GM12891 (cell line): ENCODE measurements at regions not wholly inside any gene's neighbourhood (a gene's known extent, or its start where the extent isn't known, plus 50 kb on each side); places are given as distances from the start of the nearest gene placed in this dataset.

ENCODE experiments used
- PAX5 ChIP-seq: IDR thresholded peaks from 2 replicates; pipeline ENCODE4 v1.6.1; 2011; ENCODE audit warnings: low read length, moderate library complexity, mild to moderate bottlenecking; ENCODE audit not compliant: insufficient read depth, severe bottlenecking
- POLR2A ChIP-seq: IDR thresholded peaks from 2 replicates; pipeline ENCODE4 v1.6.1; 2011; ENCODE audit warnings: low read depth, low read length, control low read depth
- POLR2AphosphoS5 ChIP-seq: IDR thresholded peaks from 2 replicates; pipeline ENCODE4 v1.6.1; 2011; ENCODE audit warnings: low read depth, low read length, control low read depth
- POU2F2 ChIP-seq: IDR thresholded peaks from 2 replicates; pipeline ENCODE4 v1.6.1; 2011; ENCODE audit warnings: low read depth, mild to moderate bottlenecking, control low read depth, low read length, moderate library complexity
- SPI1 ChIP-seq: IDR thresholded peaks from 2 replicates; pipeline ENCODE4 v1.6.1; 2011; ENCODE audit warnings: low read depth, low read length, control low read depth
- TAF1 ChIP-seq: IDR thresholded peaks from 2 replicates; pipeline ENCODE4 v1.6.1; 2011; ENCODE audit warnings: low read depth, low read length, control low read depth

GRCh38 chr6:14423330-14423729 lies 305.8 kb downstream of the CD83 start:
- TF ChIP-seq POLR2AphosphoS5 (no peak), POLR2A (no peak), TAF1 (no peak), SPI1 (no peak), PAX5 (no peak), POU2F2 (no peak)
